ENCODE measurements at regions not wholly inside any gene's neighbourhood (a gene's known extent, or its start where the extent isn't known, plus 50 kb on each side); places are given as distances from the start of the nearest gene placed in this dataset.
"Not testable (repeated sequence)": the region's sequence is repeated elsewhere in the genome, so short reads cannot be mapped to it uniquely, and the experiment has no call there.

DNA sequence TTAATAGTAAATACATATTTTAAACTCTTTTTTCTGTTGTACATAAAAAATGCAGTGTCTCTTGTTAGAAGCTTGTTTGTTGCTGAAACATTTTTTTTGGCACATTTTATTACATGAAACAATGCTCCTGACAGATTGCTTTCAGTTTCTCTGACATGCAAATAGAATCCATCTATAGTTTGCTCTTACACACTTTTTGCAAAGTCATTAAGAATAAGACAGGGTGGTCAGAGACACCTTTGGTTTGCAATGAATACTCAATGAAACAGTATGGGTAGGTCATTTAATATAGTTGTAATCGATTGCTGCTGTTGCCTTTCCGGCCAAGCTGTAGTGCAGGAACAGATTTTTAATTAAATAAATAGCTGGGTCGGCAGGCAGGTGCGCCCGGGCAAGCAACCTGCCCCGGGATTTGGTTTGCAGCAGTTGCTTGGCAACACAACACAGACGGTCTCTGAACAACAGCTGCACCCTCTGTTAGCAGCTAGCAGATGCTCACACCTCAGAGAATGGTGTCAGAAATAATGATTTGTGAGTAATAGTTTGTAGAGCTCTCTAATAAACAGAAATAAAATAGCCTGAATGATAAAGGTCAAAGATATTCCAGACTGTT, 115.7 kb upstream of the CACNA2D1 start:
- DNase-seq: no peak

DNA sequence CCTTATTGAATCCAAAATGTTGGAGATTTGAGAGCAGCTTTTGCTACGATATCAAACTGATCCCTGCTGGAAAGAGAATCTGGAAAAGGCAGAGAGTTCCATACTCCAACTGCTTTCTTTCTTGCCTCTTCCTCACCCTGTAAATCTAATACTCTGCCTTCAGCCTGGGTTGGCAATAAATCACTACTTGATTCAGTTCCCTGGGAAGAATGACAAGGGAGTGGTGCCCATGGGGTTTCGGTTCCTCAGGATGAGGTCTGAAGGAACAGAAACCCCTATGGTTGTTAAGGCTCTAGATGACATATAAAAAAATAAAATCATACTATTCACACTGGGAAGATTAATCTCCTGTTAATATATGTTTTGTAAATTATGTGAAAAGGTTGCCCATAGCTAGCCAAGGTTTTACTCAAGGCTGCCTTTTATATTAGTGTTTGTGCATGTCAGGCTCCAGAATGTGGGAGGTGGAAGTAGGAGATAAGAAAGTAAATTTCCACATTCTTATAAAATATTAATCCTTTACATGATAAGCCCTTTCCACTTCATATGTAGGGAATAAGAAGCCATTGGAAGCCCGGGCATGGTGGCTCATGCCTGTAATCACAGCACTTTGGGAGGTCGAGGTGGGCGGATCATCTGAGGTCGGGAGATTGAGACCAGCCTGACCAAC, 106.2 kb upstream of the CACNA2D1 start:
- DNase-seq: no peak

DNA sequence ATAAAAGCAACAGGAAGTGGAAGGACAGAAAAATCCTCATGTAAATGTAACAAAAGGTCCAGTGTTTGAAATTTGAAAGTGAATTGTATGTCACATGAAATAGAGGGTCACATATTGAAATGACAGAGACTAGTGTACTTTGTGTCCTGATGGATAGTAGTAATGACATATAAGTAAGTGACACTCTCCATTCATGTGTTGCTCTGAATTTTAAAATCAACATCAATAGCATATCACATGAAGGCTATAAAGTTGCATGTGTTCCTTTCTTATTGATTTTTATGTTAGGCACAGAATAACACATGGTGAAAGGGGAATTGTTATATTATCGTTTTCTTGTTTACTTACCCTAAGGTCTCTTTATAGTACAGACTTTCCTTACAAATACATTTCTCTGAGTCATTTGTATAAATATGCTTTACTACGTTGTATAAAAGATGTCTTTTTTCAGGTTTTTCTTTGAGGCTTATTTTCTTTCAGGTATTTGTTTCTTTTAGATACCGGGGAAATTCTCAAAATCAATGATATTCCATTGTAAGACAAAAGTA, 104.6 kb upstream of the CACNA2D1 start:
- no peak for DNase-seq

DNA sequence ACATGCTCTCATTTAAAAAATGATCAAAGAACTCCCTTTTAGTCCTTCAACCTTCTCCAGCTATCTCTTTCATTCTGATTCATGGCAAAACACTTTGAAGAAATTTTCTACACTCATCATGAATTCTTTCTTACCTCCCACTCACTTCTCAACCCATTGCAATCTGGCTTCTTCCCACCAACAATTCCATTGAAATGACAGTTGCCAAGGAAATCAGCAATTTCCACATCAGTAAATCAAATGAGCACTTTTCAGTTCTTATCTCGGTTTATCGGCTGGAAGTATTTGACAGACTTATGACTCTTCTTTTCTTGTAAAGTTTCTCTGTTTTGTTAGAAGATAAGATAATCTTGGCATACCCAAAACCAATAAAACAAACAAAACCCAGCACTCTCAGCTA, 99.1 kb upstream of the CACNA2D1 start:
- DNase-seq: no peak

DNA sequence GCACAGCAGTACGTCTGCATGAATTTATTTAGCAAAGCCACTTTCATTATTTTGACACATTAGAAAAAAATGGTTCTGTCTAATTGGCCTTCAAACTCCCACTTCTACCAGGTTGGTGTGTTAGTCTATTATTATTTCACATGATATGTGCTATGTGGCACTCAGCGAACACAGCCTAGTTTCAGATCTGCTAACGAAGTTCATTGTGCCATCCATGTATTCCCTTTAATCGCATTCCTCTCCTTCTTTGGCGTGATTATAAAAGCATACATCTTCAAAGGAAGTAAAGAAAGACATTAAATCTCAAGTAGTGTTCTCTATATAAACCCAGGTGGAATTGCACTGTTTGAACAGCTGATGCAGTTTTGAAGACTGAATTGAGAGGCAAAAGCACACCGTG, 96.4 kb upstream of the CACNA2D1 start:
- no peak for DNase-seq

DNA sequence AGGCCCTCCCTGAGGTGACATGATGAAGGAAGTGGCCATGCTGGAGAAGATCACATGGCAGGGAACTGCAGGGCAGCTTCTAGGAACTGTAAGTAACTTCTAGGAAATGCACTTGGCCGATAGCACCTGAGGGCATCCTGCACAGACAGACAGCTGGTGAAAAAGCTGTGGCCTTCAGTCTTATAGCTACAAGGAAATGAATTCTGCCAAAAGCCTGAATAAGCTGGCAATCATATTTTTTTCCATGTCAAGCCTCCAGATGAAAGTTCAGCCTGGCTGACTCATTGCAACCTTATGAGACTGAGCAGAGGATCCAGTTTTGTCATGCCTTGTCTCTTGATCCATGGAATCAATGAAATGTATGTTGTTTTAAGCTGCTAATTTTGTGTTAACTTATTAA, 91.1 kb upstream of the CACNA2D1 start:
- DNase-seq: no peak

DNA sequence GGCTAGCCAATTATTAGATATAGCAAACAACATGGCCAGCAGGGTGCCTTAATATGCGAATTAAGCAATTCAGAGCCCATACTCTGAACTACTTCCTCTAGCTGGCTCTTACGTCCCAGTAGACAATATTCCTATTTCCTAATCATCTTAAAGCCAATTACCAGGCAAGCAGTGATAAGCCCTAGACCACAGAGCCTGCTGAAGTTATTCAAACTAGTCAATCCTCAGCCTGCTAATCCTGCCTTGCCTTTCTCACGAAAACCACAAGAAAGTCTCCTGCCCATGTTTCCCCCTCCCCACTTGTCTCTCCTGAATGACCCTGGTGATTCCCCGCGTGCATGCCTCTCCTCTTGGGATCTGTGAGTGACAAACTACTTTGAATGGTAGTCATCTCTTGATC, 86.8 kb upstream of the CACNA2D1 start:
- no peak for DNase-seq

DNA sequence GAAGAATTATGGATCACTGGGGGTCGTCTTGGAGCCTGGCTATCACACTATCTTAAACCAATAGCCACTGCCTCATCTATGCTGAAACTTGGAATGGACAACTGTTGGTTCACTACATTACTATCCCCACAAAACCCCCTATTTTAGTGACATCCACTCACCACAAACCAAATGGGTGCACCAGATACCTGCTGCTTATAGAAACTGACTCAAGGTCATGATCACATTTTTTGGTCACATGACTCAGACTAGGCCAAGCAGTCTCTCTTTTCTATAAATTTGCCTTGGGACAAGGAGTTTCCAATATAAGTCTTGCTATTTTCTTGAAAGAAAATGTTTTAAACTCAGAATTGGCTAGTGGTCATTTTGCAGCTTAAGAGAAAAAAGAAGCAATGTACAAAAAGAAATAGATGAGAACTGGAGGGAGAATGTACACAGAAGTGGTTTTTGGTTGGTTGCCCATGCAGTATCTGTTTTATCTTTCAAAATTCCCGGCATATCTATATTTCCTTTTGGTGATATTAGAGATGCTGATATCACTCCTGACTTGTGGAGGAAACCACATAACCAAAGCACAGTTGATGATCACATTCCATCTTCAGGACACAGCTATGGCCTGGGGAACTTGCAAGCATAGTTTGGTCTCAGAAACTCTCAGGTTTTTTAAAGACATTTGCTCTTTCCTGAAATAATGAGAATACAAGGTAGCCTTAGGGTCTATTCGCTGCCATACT, 85.2 kb upstream of the CACNA2D1 start:
- DNase-seq: no peak

DNA sequence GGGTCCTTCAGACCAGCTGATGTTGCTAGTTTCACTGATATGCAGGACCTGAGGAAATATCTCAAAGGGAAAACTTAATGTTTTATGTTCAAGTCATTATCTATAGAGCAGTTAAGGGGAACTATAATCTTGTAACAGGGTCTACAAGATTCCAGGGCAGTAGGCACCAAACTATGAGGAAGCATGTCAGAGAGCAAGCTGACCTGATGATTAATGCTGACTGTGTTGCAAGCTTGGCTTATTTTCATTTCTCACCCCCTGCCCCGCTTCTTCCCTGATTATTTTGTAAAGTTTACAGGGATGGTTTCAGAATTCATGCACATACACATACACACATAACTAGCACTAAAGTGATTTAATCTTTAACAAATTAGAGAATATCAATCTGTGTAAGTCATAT, 84.3 kb upstream of the CACNA2D1 start:
- no peak for DNase-seq

DNA sequence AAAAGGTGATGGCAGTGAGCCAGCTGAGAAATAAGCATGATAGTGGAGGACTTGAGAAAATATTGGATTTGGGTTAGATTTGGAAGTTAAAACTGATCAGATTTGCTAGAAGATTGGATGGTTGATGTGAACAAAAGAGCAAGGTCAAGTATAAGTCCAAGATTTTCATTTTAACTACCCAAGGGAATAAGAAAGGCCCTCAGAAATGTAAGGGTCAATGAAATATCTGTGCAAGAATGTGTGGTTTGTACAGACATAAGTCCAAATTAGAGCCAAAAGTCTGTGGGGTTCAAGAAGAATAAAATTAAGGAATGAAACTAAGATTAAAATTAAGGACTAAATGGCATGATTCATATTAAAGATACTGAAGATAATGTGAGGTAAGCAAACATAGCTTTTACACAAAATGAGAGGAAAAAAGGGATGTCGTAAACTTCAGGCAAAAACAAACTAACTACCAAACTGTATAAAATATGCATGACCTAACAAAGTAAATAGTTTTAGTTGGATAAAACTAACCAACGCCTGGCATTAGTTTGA, 78.4 kb upstream of the CACNA2D1 start:
- no peak for DNase-seq

DNA sequence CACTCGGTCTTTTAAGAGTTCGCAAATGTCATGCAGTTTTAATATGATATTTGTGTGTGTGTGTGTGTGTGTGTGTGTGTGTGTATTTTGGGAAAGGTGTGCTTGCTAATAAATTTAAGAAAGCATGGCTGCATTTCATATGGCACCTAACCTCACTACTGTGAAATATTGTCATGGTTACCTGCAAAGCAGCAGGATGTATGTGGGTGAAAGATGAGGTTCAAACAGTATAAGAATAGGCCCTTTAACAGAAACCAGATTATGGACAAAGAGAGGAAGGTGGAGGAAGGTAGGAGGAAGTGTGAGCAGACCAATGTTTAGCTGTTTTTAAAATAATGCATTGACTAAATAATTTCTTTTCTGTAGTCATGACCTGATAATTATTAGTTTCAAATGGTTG, 73.5 kb upstream of the CACNA2D1 start:
- no peak for DNase-seq

DNA sequence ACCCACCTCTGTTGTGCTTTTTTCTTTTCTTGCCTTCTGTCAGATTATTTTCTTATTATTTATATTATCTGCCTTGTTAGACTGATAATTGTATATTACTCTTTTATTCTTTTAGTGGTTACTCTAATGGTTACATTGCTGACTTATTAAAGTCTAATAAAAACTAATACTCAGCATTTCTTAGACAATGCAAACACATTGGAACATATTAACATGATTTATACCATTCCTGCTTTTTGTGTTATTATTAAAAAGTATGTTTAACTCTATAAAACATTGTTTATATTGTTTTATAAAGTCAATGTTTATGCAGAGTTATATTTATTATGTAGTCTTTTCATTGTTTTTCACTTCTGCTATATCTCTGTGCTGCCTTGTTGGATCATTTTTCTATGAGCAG, 68.0 kb upstream of the CACNA2D1 start:
- no peak for DNase-seq

DNA sequence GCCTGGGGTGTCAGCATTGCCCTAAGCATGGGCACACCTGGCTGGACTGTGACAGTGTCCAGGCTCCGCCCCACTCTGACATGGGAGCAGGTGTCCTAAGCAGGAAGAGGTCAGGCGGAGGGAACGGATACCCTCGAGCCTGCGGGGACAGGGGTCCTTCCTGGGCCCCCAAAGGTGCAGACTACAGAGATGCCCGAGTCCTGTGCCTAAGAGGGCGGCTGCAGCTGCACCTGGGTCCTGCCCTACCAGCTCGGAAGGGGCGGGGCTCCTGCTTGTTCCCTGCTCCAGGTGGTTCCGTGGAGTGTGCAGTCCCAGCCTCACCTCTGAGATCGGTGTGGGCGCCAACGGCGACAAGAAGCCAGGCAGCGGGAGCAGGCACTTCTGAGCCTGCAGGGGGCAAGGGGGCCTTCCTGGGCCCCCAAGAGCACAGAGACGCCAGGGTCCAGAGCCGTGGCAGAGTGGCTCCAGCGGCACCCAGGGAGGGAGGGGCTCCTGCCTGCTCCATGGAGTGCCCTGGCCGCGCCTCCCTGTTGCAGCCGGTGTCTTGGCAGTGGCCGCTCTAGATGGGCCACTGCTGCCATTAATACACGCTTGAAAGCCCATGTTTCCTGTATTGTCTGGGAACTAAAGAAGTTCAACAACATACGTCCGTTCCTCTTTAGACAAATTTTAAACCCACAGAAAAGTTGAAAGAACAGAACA, 64.5 kb upstream of the CACNA2D1 start:
- DNase-seq: no peak

DNA sequence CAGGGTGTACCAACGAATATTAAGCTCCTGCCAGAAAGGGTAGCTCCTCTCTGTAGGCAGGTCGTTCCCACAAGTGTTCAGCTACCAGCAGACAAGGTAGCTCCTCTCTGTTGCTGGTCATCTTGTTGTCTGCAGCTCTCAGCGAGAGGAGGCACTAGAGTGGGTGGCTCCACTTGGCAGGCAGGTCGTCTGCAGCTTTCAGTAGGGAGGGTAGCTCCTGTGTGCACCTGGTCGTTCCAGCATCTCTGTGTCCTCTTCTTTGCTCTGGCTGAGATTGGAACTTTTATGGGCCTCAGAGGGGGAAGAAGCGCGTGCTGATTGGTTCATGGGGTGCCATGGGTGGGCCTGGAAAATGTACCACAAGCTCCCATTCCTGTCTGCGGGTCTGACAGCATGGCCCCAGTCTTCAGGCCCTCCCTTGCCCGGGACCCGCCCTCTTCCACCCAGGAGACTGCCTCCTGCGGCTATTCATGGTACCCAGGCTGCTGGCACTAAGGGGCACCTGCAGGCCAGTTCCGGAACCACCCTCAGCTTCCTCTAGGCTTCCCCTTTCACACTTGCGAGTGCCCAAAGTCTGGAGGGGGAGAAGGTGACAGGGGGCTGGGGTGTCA, 63.9 kb upstream of the CACNA2D1 start:
- no peak for DNase-seq

DNA sequence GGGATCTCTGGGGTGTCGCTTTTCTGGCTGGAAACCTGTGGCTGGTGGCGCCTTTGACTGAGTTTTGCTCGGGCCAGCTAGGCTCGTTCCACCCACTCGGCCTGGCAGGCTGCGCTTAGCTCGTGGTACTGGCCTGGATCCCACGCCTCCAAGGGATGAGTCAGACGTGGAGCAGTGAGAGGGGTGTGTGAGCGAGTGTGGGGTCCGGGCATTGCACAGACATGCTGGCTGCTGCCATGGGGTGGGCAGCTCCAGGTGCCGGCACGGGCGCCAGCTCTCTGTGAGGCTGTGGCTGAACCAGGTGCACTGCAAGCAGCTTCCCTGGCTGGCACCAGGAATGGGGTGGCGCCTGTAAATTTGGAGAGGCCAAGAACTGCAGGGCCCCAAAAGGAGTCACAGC, 63.1 kb upstream of the CACNA2D1 start:
- DNase-seq: no peak

DNA sequence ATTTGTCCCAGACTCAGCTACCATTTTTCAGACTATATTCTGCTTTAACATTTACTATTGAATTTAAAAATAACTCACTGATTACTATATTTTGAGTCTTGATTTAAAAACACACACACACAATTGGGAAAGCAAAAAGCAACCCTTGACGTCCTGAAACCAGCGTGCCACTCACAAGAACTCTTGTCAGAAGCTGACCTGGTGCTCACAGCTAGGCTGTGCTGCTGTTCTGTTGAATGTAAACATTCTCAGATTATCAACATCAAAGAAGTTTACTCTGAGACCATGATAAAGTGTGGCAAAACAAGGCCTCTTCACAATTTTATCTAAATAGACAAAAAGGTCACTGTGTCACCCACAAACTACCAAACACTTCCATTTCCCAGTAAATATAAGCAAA, 62.6 kb upstream of the CACNA2D1 start:
- DNase-seq: no peak

DNA sequence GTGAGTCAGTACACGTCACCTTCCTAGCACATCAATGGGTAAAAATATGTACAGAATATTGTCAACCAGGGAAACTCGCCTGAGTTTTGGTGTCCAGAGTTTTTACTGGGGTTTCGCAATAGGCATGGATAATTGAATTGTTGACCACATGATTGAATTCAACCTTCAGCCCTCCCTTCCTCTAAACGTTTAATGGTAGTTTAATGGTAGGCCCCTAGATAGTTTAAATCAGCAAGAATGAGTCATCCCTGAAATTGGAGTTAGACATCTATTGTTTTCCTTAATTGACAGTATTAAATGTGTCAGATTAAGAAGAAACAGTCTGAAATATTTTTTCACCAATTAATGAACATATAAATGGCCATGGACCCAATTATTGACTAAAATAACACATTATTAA, 57.8 kb upstream of the CACNA2D1 start:
- DNase-seq: no peak

DNA sequence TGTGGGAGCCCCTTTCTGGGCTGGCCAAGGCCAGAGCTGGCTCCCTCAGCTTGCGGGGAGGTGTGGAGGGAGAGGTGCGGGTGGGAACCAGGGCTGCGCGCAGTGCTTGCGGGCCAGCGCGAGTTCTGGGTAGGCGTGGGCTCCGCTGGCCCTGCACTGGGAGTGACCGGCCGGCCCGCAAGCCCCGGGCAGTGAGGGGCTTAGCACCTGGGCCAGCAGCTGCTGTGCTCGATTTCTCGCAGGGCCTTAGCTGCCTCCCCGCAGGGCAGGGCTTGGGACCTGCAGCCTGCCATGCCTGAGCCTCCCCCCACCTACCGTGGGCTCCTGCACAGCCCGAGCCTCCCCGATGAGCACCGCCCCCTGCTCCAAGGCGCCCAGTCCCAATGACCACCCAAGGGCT, 56.0 kb upstream of the CACNA2D1 start:
- DNase-seq: not testable (repeated sequence)

DNA sequence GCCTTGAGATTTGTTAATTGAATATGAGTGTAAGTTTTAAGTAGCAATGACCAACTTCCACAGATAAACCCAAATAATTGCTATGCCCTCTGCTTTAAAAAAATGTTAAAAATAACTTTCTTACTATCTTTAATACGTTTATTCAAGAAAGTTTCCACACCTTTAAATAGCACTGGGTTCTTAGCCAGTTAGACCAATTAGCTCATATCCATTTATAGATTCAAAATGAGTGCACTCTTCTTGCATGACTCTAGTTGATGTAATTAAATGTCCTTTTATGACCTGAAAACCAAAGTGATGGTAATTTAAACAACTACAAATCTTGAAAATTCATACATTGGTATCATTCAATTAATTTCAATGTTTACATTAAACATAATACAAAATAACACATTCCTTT, 50.8 kb upstream of the CACNA2D1 start:
- DNase-seq: no peak
